ENCODE measurements at regions not wholly inside any gene's neighbourhood (a gene's known extent, or its start where the extent isn't known, plus 50 kb on each side); places are given as distances from the start of the nearest gene placed in this dataset.

- H3K27ac ChIP-seq = no peak overlapping the region
- intact Hi-C loops (cut with DNase I; ENCODE audit: low total_unique reads) = no loop called here
- H3K36me3 ChIP-seq = no peaks in the 10 kb centered on the region
- H3K4me3 ChIP-seq = no peak overlapping the region
- no peaks in the 10 kb centered on the region for H3K27me3 ChIP-seq
- no peak for TF ChIP-seq POLR2AphosphoS5 (IDR thresholded peaks at IDR 0.05)
- no peak for TF ChIP-seq CTCF (IDR thresholded peaks at IDR 0.05)
- no peak for TF ChIP-seq EP300 (IDR thresholded peaks at IDR 0.05)
- TF ChIP-seq POLR2A (IDR thresholded peaks at IDR 0.05) = no peak
- WGBS, 5 donors = 9 to 21% (median 19%) methylated on average over 2 of the region's 2 CpGs
- no peaks in the 10 kb centered on the region for H3K4me1 ChIP-seq
- peaks cover 0 to 6% (median 0%) of the 10 kb centered on the region in 4 donors for H3K9me3 ChIP-seq
- DNase-seq = no peak
These were observed 290.1 kb upstream of the TRPC7 start for GRCh38 chr5:136655468-136655867.

DNA sequence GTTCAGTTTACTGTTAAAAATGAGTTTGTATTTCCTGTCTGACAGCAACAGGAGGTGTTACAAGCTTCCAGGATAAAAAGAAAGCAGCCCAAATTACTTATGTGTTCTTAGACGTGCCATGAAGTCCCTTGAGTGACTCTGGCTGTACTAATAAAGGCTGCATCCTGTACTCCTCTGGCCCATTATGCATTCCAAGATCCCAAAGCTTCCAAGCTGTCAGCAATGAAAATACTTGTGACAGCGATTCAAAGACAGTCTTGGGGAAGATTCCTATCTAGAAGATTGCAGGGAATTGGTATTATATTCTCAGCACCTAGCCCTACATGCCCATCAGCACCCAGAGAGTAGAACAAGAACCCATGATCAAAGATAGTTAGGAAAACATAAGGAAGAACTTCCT lies 281.6 kb upstream of the TRPC7 start:
- H3K9me3 ChIP-seq = peaks cover 0 to 2% (median 0%) of the 10 kb centered on the region in 4 donors
- no peaks in the 10 kb centered on the region for H3K27me3 ChIP-seq
- H3K4me1 ChIP-seq = no peaks in the 10 kb centered on the region
- H3K36me3 ChIP-seq = no peaks in the 10 kb centered on the region
- 51 to 63% (median 55%) methylated on average over 2 of the region's 2 CpGs for WGBS, 5 donors
- TF ChIP-seq CTCF (IDR thresholded peaks at IDR 0.05) = no peak
- no peak for TF ChIP-seq POLR2AphosphoS5 (IDR thresholded peaks at IDR 0.05)
- TF ChIP-seq EP300 (IDR thresholded peaks at IDR 0.05) = no peak
- TF ChIP-seq POLR2A (IDR thresholded peaks at IDR 0.05) = no peak
- no peak overlapping the region for H3K27ac ChIP-seq
- intact Hi-C loops (cut with DNase I; ENCODE audit: low total_unique reads) = no loop called here
- DNase-seq = no peak
- H3K4me3 ChIP-seq = no peak overlapping the region

DNA sequence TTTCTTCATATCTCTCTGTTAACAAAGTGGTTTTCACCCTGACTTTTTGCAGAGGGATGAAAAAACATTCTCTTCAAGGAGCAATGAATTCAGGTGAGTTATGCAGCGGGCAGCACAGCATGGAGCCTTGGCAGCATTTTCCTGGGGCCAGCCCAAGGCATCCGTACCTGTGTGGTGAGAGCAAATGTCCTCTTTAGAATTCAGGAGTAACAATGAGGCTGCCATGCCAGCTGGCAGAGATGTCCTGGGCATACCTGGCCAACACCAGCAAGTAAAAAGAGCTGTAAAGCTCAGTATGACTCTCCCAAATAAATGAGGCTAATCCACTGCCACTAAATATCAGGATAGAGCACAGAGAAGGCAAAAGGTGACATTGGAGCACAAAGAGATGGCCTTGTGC lies 277.6 kb upstream of the TRPC7 start:
- H3K4me3 ChIP-seq = no peak overlapping the region
- H3K27me3 ChIP-seq = no peaks in the 10 kb centered on the region
- H3K27ac ChIP-seq = no peak overlapping the region
- intact Hi-C loops (cut with DNase I; ENCODE audit: low total_unique reads) = no loop called here
- no peaks in the 10 kb centered on the region for H3K9me3 ChIP-seq
- H3K4me1 ChIP-seq = no peaks in the 10 kb centered on the region
- no peak for TF ChIP-seq CTCF (IDR thresholded peaks at IDR 0.05)
- no peak for TF ChIP-seq EP300 (IDR thresholded peaks at IDR 0.05)
- TF ChIP-seq POLR2A (IDR thresholded peaks at IDR 0.05) = no peak
- no peak for TF ChIP-seq POLR2AphosphoS5 (IDR thresholded peaks at IDR 0.05)
- no peaks in the 10 kb centered on the region for H3K36me3 ChIP-seq
- no peak for DNase-seq
- WGBS, 5 donors = 54 to 68% (median 63%) methylated on average over 2 of the region's 2 CpGs

DNA sequence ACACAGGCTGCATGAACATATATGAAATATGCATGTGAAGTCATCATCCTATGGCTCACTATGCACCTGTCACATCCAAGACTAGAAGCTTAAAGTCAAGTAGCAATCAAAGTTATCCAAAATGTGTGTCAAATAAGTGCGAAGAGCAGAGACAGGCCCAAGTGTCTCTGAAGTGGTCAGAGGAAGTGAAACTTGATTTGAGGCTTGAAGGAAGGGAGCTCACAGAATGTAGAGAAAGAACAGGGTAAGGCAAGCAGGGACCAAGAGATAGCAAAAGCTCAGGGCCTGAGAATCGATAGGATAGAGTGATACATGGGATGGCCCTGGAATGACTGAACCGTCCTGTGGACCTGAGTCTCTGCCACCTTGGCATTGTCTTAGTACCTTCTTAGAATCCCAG lies 274.3 kb upstream of the TRPC7 start:
- no peak overlapping the region for H3K4me3 ChIP-seq

More for the DNA sequence above, 274.3 kb upstream of the TRPC7 start:
- intact Hi-C loops (cut with DNase I; ENCODE audit: low total_unique reads) = no loop called here
- no peak for DNase-seq
- H3K27ac ChIP-seq = no peak overlapping the region
- WGBS, 5 donors = 87 to 91% (median 88%) methylated on average over 3 of the region's 3 CpGs
- no peaks in the 10 kb centered on the region for H3K9me3 ChIP-seq
- H3K27me3 ChIP-seq = no peaks in the 10 kb centered on the region
- H3K36me3 ChIP-seq = no peaks in the 10 kb centered on the region
- H3K4me1 ChIP-seq = no peaks in the 10 kb centered on the region
- TF ChIP-seq POLR2A (IDR thresholded peaks at IDR 0.05) (no peak), POLR2AphosphoS5 (IDR thresholded peaks at IDR 0.05) (no peak), EP300 (IDR thresholded peaks at IDR 0.05) (no peak), CTCF (IDR thresholded peaks at IDR 0.05) (no peak)
